ENCODE measurements at regions not wholly inside any gene's neighbourhood (a gene's known extent, or its start where the extent isn't known, plus 50 kb on each side); places are given as distances from the start of the nearest gene placed in this dataset.

DNA sequence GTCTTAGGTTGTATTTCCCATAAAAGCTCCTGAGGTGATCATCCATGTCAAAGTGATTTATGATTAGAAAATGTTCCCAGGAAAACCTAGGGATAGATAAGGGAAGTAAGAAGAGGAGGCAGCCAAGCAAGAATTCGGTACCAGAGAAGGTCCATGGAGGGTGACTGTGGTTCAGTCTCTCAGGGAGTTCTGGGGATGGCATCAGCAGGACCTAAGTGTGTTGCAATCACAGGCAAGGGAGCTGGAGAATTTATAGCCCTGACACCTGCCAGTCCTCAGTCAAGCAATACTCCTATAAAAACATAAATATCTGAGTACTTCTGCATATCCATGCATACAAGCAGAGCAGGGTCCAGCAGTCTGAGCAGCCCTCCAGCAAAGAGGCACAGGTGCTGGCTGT, 95.6 kb upstream of the TOPAZ1 start:
- TF ChIP-seq, protein P1, sequence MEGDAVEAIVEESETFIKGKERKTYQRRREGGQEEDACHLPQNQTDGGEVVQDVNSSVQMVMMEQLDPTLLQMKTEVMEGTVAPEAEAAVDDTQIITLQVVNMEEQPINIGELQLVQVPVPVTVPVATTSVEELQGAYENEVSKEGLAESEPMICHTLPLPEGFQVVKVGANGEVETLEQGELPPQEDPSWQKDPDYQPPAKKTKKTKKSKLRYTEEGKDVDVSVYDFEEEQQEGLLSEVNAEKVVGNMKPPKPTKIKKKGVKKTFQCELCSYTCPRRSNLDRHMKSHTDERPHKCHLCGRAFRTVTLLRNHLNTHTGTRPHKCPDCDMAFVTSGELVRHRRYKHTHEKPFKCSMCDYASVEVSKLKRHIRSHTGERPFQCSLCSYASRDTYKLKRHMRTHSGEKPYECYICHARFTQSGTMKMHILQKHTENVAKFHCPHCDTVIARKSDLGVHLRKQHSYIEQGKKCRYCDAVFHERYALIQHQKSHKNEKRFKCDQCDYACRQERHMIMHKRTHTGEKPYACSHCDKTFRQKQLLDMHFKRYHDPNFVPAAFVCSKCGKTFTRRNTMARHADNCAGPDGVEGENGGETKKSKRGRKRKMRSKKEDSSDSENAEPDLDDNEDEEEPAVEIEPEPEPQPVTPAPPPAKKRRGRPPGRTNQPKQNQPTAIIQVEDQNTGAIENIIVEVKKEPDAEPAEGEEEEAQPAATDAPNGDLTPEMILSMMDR (optimal IDR thresholded peaks at IDR 0.05 in 1 of 3, IDR thresholded peaks at IDR 0.05 in 1 of 3, conservative IDR thresholded peaks at IDR 0.05 in 1 of 3; ENCODE audit: extremely low read depth in 1 of 3, insufficient read depth in 2 of 3, low read length in 3 of 3), result no peak
- no peak for TF ChIP-seq EZH2 (IDR thresholded peaks at IDR 0.05; ENCODE audit: low read length)

All from keratinocyte (primary cell).